Body of pancreas (tissue), 4 donors: ENCODE measurements at regions not wholly inside any gene's neighbourhood (a gene's known extent, or its start where the extent isn't known, plus 50 kb on each side); places are given as distances from the start of the nearest gene placed in this dataset.

ENCODE experiments used
- POLR2A ChIP-seq, 3 donors: fragments of 450-650 bp; IDR thresholded peaks; one replicate each; pipeline ENCODE4 v1.6.1; 2016; ENCODE audit warnings: antibody characterized with exemption in 3 of 3, mild to moderate bottlenecking in 2 of 3
- TF ChIP-seq, protein P1 (sequence below), 7 experiments: fragments of 450-650 bp in 4 of 7; fragments of 200-600 bp in 3 of 7; sonication (generic) in 3 of 7; IDR thresholded peaks; one replicate each; pipeline ENCODE4 v1.5.1; 2016 to 2019; ENCODE audit warnings: antibody characterized with exemption in 7 of 7

DNA sequence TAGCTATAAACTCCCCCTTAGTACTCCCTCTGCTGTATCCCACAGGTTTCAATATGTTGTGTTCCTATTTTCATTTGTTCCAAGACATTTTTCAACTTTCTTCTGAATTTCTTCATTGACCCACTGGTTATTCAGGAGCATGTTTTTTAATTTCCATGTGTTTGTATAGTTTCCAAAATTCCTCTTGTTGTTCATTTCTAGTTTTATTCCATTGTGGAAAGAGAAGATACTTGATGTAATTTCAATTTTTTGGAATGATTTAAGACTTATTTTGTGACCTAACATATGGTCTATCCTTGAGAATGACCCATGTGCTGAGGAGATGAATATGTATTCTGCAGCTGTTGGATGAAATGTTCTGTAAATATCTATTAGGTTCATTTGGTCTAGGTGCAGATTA is 497.2 kb downstream of the BCKDHB start:
- TF ChIP-seq POLR2A (IDR thresholded peaks at IDR 0.05) = no peak
- TF ChIP-seq, protein P1, sequence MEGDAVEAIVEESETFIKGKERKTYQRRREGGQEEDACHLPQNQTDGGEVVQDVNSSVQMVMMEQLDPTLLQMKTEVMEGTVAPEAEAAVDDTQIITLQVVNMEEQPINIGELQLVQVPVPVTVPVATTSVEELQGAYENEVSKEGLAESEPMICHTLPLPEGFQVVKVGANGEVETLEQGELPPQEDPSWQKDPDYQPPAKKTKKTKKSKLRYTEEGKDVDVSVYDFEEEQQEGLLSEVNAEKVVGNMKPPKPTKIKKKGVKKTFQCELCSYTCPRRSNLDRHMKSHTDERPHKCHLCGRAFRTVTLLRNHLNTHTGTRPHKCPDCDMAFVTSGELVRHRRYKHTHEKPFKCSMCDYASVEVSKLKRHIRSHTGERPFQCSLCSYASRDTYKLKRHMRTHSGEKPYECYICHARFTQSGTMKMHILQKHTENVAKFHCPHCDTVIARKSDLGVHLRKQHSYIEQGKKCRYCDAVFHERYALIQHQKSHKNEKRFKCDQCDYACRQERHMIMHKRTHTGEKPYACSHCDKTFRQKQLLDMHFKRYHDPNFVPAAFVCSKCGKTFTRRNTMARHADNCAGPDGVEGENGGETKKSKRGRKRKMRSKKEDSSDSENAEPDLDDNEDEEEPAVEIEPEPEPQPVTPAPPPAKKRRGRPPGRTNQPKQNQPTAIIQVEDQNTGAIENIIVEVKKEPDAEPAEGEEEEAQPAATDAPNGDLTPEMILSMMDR (IDR thresholded peaks at IDR 0.05) = no peak
